Posterior vena cava (tissue), 2 donors: ENCODE measurements at regions not wholly inside any gene's neighbourhood (a gene's known extent, or its start where the extent isn't known, plus 50 kb on each side); places are given as distances from the start of the nearest gene placed in this dataset.
A peak's percentile ranks its signal among the peaks of the same experiment; 100 is the strongest.
"Not testable (repeated sequence)": the region's sequence is repeated elsewhere in the genome, so short reads cannot be mapped to it uniquely, and the experiment has no call there.

Source experiments
- DNase-seq: peaks from one replicate; pipeline ENCODE4 v3.0.0-alpha.2; 2020; ENCODE audit warnings: low spot score
- intact Hi-C, 2 donors: fragments of 100-400 bp; cut with DNase I; formaldehyde crosslinking; loops; one replicate each; pipeline versions ENCODE4 v1.14.1 to v1.14.2; 2022 to 2023
- donor health status: DM: yes; HTN: yes; CAD: no.
- donor health status: DM: yes; HTN: yes; CAD: no.

GRCh38 chr10:117601716-117602115, 59.2 kb downstream of the EMX2 start:
- DNase-seq = no peak
- intact Hi-C loops = no loop called here

DNA sequence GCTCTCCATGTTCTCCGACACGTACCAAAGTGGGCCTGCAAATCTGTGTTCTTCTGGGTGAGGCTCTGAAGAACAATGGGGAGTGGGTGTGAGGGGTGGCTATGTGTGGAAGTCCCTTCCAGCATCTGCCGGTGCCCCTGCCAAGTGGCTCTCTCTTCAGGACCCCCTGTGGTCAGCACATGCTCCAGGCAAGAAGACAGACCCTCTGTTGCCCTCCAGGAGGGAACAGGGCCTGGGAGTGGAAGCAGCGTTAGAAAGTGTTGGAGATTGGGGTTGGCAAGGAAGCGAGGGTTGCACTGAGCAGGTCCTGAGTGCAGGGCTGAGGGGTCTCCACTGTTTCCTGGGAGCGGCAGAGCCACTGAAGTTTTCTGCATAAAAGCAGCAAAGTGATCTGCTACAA, 60.5 kb downstream of the EMX2 start:
- intact Hi-C loops = no loop called here
- DNase-seq = no peak

GRCh38 chr10:117603726-117604125, 61.2 kb downstream of the EMX2 start:
- DNase-seq = no peak
- intact Hi-C loops = no loop called here

DNA sequence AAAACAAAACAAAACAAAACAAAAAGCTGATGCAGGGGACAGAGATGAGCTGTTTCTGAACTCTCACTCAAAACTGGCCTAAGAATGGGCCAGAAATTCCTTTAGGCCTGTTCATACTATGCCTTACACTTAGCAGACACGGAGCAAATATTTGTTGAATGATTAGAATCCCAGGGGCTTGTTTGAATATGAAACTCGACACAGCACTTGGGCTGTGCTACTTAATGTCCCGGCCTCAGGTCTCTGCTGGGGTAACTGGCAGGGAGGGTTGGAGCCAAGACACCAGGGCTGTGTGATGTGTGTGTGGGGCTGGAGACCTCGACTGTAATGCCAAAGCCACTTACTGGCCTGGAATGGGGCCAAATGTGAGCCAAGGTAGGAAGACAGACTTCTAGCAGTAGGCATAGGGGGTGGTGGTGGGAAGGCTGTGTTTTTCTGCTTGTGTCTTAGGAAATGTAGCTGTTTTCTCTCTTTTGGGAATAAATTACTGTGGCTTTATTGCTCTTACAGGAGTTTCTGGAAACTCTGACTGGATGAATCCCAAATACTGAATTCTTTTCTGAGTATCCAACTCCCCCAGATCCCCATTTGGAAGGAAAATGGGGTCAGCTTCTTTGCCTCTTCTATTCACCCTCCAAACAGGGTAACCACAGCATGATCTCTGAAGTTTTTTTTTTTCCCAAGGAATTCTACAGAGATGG, 66.7 kb downstream of the EMX2 start:
- intact Hi-C loops = no loop called here

GRCh38 chr10:117609796-117610170, 67.2 kb downstream of the EMX2 start:
- no peak for DNase-seq
- intact Hi-C loops = no loop called here

More for the DNA sequence above, 66.7 kb downstream of the EMX2 start:
- peak; percentile 84 for DNase-seq

GRCh38 chr10:117610321-117610720, 67.8 kb downstream of the EMX2 start:
- no peak for DNase-seq
- intact Hi-C loops = no loop called here

DNA sequence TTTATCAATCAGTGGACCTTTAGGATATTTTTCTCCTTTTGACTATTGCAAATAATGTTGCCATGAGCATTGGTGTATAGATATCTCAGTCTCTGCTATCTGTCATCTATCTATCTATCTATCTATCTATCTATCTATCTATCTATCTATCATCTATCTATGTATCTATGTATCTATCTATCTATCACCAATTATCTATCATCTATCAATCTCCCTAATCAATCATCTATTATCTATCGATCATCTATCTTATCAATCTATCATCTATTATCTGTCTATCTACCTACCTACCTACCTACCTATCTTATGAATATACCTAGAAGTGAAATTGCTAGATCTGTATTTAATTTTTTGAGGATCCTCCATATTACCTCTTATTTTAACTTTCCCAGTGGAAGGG, 69.6 kb downstream of the EMX2 start:
- intact Hi-C loops = no loop called here
- no peak for DNase-seq

- intact Hi-C loops = loop anchor here in 1 of 2 donors (2.0 kb wide), 1 partner anchor 39 kb away; no protein-coding TSS in a partner anchor
Observed at GRCh38 chr10:117615649-117616048, 73.1 kb downstream of the EMX2 start.

GRCh38 chr10:117616179-117616578, 73.6 kb downstream of the EMX2 start:
- DNase-seq = no peak
- intact Hi-C loops = no loop called here

More at GRCh38 chr10:117615649-117616048, 73.1 kb downstream of the EMX2 start:
- DNase-seq = no peak

DNA sequence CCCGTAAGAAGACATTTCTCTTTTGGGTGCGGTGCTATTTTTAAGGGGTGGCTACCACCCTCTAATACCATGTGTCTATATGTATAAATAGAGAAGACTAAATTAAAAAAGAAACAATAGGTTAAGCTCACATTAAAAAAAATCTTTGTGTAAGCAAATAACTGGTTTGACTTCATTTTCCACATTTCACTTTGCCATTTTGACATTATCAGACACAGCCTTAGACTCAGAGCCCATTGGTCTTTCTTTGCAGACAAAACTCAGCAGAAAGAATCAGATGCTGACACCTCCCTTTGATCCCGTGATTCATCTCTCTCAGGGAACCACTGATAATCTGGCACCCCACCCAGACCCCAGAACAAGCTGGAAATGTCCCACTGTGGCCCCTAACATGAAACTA, 74.5 kb downstream of the EMX2 start:
- intact Hi-C loops = no loop called here
- no peak for DNase-seq

- intact Hi-C loops = no loop called here
- no peak for DNase-seq
Observed at GRCh38 chr10:117617659-117618058, 75.1 kb downstream of the EMX2 start.

- intact Hi-C loops = no loop called here
- DNase-seq = no peak
Observed at GRCh38 chr10:117619223-117619622, 76.7 kb downstream of the EMX2 start.

DNA sequence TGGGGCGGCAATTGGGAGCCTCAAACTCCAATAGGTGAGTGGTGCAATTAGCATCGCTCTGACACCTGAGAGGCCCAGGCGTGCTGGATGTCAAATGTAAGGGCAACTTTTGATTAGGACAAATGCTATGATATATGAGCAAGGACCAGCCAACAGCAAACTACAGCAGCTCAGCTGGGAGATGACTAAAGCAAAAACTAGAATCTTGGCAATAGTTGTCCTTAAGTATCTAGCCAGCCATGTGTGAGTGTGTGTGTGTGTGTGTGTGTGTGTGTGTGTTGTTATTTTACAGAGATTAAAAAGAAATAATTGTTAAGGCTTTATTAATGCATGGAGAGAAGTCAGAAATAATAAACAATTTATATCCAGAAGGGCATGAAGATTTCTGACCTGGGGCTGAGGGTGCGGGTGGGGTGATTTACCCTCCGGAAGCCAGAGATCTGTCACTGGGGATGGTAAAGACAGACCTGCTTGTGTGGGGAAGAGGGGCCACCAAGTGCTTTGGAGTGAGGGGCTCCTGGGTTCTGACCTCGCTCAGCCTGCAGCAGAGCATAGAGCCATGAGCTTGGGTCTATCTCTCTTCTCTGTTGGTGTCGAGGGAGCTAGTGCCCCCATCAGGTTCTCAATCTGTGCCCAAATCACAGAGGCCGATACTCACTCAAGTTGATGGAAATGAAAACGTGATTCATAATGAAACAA, 77.3 kb downstream of the EMX2 start:
- intact Hi-C loops = no loop called here
- DNase-seq = no peak

GRCh38 chr10:117621196-117621595, 78.7 kb downstream of the EMX2 start:
- intact Hi-C loops = no loop called here
- DNase-seq = no peak

DNA sequence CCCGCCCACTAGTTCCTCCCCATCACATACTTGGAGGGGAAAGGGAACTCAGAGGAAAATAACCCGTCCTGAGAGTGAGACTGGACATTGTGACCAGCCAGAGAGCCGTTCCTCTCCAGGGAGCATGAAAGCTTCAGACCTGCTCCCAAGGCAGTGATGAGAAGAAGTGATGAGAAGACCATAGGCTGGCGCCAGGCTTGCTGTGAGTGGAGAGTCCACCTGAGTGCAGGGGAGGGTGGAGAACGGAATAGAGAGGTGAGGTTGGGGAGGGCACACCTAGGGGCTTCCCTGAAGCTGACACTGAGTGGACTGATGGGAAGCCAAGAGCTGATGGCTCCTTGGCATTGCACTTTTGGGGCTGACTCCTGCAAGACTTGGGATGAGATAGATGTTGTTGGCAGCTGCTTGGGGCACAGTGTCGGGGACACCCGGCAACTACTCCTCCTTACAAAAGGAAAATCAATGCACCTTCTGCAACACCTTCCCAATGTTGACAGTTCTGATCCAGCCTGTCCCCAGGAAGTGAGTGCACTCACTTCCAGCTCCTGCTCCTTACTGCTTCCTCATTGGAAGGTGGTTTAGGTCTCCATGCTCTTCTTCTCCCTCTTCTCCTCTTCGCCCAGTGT, 79.4 kb downstream of the EMX2 start:
- DNase-seq = no peak
- intact Hi-C loops = no loop called here

GRCh38 chr10:117622471-117623184, 80.1 kb downstream of the EMX2 start:
- no peak for DNase-seq
- intact Hi-C loops = no loop called here

- no peak for DNase-seq
Observed at GRCh38 chr10:117626228-117626627, 83.7 kb downstream of the EMX2 start.

DNA sequence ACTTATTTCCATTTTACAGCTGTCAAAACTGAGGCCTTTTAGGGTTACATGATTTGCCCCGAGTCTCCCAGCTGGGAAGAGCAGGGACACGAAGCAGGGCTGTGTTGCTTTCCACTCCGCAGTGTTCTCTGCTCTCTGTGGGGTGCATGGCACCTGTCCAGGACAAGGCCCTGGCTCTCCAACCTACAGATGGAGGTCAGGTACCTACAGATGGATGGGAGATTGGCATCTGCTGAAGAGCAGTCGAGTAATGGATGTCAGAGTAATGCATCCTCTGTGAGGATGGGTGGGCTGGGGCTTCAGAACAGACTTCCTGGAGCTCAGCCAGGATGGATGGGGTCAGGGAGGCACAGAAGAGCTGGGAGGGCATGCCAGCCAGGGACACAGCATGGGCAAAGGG, 85.0 kb downstream of the EMX2 start:
- intact Hi-C loops = no loop called here

More at GRCh38 chr10:117626228-117626627, 83.7 kb downstream of the EMX2 start:
- intact Hi-C loops = no loop called here

GRCh38 chr10:117629717-117630116, 87.2 kb downstream of the EMX2 start:
- DNase-seq, intact Hi-C loops: not testable (repeated sequence)

More for the DNA sequence above, 85.0 kb downstream of the EMX2 start:
- no peak for DNase-seq
